GM23248 (cell line): ENCODE measurements at regions not wholly inside any gene's neighbourhood (a gene's known extent, or its start where the extent isn't known, plus 50 kb on each side); places are given as distances from the start of the nearest gene placed in this dataset.

ENCODE experiments used
- EZH2 ChIP-seq: fragments of 200-600 bp; sonication (generic); IDR thresholded peaks from 2 replicates; pipeline ENCODE4 v1.6.1; 2018; ENCODE audit warnings: antibody characterized with exemption, mild to moderate bottlenecking; ENCODE audit not compliant: insufficient read depth, poor library complexity, severe bottlenecking
- EZH2phosphoT487 ChIP-seq: fragments of 200-600 bp; sonication (generic); IDR thresholded peaks from 2 replicates; pipeline ENCODE4 v1.6.1; 2018; ENCODE audit warnings: antibody characterized with exemption, moderate library complexity, mild to moderate bottlenecking, low read depth; ENCODE audit not compliant: insufficient read depth

- no peak for TF ChIP-seq EZH2
- no peak for TF ChIP-seq EZH2phosphoT487
Measured at GRCh38 chr2:88897715-88898114, 206.2 kb downstream of the RPIA start.
